Spinal cord (tissue), 9 donors: ENCODE measurements at regions not wholly inside any gene's neighbourhood (a gene's known extent, or its start where the extent isn't known, plus 50 kb on each side); places are given as distances from the start of the nearest gene placed in this dataset.
A peak's percentile ranks its signal among the peaks of the same experiment; 100 is the strongest.

Experiments
- DNase-seq, 6 donors: peaks; one replicate each; pipeline versions ENCODE4 v3.0.0 to v3.0.0-alpha.2; 2013 to 2015; ENCODE audit warnings: low spot score in 6 of 6, low read depth in 4 of 6
- H3K27ac ChIP-seq: one replicate; pipeline ENCODE4 v1.5.1; 2013; ENCODE audit warnings: low read depth, low read length, control low read depth
- H3K27me3 ChIP-seq: one replicate; pipeline ENCODE4 v1.6.1; 2013; ENCODE audit warnings: low read length; ENCODE audit not compliant: control insufficient read depth, insufficient read depth
- H3K36me3 ChIP-seq: one replicate; pipeline ENCODE4 v1.6.1; 2013; ENCODE audit warnings: low read length; ENCODE audit not compliant: control insufficient read depth, insufficient read depth
- H3K4me1 ChIP-seq: one replicate; pipeline ENCODE4 v1.6.1; 2013; ENCODE audit warnings: low read length; ENCODE audit not compliant: control insufficient read depth, insufficient read depth
- H3K4me3 ChIP-seq: one replicate; pipeline ENCODE4 v1.5.1; 2013; ENCODE audit warnings: low read depth, low read length, control low read depth
- H3K9me3 ChIP-seq: one replicate; pipeline ENCODE4 v1.6.1; 2013; ENCODE audit warnings: low read length; ENCODE audit not compliant: control insufficient read depth, insufficient read depth
- WGBS: methylation state at CpG from one replicate; pipeline ENCODE4 v1.1.5; 2013; ENCODE audit warnings: missing lambda C conversion rate; ENCODE audit not compliant: insufficient coverage; 5-methylcytosine and 5-hydroxymethylcytosine counted together
- donor health status: healthy.

- peaks cover 5% of the 10 kb centered on the region for H3K9me3 ChIP-seq
- no peak for DNase-seq
- H3K4me1 ChIP-seq: no peaks in the 10 kb centered on the region
- no peak overlapping the region for H3K27ac ChIP-seq
- no peaks in the 10 kb centered on the region for H3K27me3 ChIP-seq
- no peaks in the 10 kb centered on the region for H3K36me3 ChIP-seq
- no peak overlapping the region for H3K4me3 ChIP-seq
Observed at GRCh38 chr12:42976620-42977019, 387.1 kb upstream of the PRICKLE1 start.

- Histone ChIP-seq H3K4me3 (no peak overlapping the region), H3K27ac (no peak overlapping the region), H3K9me3 (peaks cover 5% of the 10 kb centered on the region), H3K27me3 (no peaks in the 10 kb centered on the region), H3K36me3 (no peaks in the 10 kb centered on the region), H3K4me1 (no peaks in the 10 kb centered on the region)
- no CpG with 5 or more reads among the region's 3 CpGs for WGBS
- no peak for DNase-seq
Observed at GRCh38 chr12:42976122-42976521, 386.6 kb upstream of the PRICKLE1 start.

GRCh38 chr12:42969355-42969754 is 379.8 kb upstream of the PRICKLE1 start:
- H3K4me3 ChIP-seq: no peak overlapping the region
- H3K4me1 ChIP-seq: no peaks in the 10 kb centered on the region
- DNase-seq: peak in 1 of 6 donors; percentile 33
- 92% methylated on average over 5 of the region's 5 CpGs for WGBS
- H3K27ac ChIP-seq: no peak overlapping the region
- no peaks in the 10 kb centered on the region for H3K36me3 ChIP-seq
- no peaks in the 10 kb centered on the region for H3K27me3 ChIP-seq
- H3K9me3 ChIP-seq: peaks cover 4% of the 10 kb centered on the region

DNA sequence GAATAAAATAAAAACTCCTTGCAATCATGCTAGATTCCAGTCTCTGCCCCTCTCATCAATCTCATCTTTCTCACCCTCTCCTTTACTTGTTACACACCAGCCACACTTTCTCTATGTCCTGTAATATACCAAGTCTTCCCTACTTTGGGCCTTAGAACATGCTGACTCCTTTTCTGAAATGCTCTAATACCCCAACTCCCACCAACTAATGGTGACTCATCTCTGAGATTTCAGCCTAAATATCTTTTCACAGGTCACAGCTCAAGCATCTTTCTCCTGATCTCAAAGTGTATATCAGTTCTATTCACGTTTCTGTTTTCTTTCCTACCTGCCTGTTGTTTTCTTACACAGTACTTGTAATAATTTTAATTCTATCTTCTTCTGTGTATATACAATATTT is 378.9 kb upstream of the PRICKLE1 start:
- H3K27me3 ChIP-seq: no peaks in the 10 kb centered on the region
- no peak for DNase-seq
- no peaks in the 10 kb centered on the region for H3K36me3 ChIP-seq
- no CpG with 5 or more reads among the region's 1 CpG for WGBS
- H3K4me3 ChIP-seq: no peak overlapping the region
- H3K9me3 ChIP-seq: peaks cover 4% of the 10 kb centered on the region
- H3K4me1 ChIP-seq: no peaks in the 10 kb centered on the region
- H3K27ac ChIP-seq: no peak overlapping the region

DNA sequence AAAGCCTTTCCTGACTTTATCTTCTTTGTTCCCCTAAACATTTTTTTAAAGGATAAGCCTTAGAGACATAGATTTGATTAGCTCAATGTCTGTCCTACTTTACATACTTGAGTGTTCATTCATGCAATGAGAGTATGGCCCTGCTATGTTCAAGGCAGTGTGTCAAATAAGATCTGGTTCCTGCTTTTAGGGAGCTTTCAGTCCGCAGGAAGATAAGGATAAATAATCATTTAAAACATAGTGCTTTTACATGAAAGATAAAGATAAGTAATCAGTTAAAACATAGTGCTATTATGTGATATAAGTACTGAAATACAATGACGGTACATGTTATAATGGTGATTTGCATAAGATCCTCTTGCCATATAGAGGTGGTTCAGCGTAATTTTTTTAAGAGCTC is 378.3 kb upstream of the PRICKLE1 start:
- no peak for DNase-seq
- Histone ChIP-seq H3K4me3 (no peak overlapping the region), H3K4me1 (no peaks in the 10 kb centered on the region), H3K36me3 (no peaks in the 10 kb centered on the region), H3K9me3 (peaks cover 4% of the 10 kb centered on the region), H3K27ac (no peak overlapping the region), H3K27me3 (no peaks in the 10 kb centered on the region)
- no CpG with 5 or more reads among the region's 3 CpGs for WGBS

DNA sequence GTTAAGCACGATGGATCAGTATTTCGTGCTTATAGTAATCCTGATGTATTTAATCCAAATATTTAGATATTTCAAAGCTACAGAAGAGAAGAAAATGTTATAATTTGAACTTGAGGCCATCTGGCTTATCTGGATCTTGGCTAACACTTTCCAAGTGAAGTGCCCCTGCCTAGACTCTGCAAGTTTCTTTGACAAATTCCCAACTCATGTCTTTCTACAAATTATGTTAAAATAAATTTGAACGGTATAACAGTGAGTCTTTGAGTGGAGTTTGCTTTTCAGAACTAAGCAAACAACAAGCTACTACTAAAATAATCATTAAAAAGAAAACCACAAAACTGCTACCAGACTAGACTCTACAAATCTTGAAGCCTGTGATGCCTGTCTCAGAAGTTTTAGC is 374.4 kb upstream of the PRICKLE1 start:
- no peaks in the 10 kb centered on the region for H3K9me3 ChIP-seq
- H3K4me1 ChIP-seq: no peaks in the 10 kb centered on the region
- H3K27me3 ChIP-seq: no peaks in the 10 kb centered on the region
- no CpG with 5 or more reads among the region's 3 CpGs for whole genome bisulfite sequencing
- no peak for DNase-seq
- no peak overlapping the region for H3K27ac ChIP-seq
- H3K36me3 ChIP-seq: no peaks in the 10 kb centered on the region
- no peak overlapping the region for H3K4me3 ChIP-seq

- no peaks in the 10 kb centered on the region for H3K4me1 ChIP-seq
- no peaks in the 10 kb centered on the region for H3K9me3 ChIP-seq
- WGBS: 90% methylated on average over 2 of the region's 2 CpGs
- H3K27me3 ChIP-seq: no peaks in the 10 kb centered on the region
- H3K27ac ChIP-seq: no peak overlapping the region
- DNase-seq: no peak
- H3K4me3 ChIP-seq: no peak overlapping the region
- no peaks in the 10 kb centered on the region for H3K36me3 ChIP-seq
Observed at GRCh38 chr12:42962384-42962783, 372.8 kb upstream of the PRICKLE1 start.

DNA sequence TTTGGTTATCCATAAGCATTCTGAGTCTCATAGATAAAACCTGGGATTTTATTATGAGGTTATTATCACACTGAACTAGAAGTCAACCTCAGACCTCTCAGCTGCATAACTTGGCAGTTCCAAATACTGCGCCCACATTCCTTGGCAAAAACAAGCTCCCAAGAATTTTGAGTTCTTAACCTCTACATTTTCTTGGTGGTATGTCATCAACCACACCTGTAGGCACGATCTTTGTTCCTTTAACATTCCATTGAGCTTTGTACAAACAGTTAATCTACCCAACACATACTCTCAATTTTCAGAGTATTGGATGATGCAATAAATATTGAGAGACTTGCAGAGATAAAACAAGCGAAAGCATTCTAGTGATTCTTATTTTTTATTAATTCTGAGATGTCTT is 371.8 kb upstream of the PRICKLE1 start:
- Histone ChIP-seq H3K9me3 (no peaks in the 10 kb centered on the region), H3K27ac (no peak overlapping the region), H3K4me1 (no peaks in the 10 kb centered on the region), H3K27me3 (no peaks in the 10 kb centered on the region), H3K4me3 (no peak overlapping the region), H3K36me3 (no peaks in the 10 kb centered on the region)
- WGBS: 100% methylated on average over 1 of the region's 3 CpGs
- no peak for DNase-seq

DNA sequence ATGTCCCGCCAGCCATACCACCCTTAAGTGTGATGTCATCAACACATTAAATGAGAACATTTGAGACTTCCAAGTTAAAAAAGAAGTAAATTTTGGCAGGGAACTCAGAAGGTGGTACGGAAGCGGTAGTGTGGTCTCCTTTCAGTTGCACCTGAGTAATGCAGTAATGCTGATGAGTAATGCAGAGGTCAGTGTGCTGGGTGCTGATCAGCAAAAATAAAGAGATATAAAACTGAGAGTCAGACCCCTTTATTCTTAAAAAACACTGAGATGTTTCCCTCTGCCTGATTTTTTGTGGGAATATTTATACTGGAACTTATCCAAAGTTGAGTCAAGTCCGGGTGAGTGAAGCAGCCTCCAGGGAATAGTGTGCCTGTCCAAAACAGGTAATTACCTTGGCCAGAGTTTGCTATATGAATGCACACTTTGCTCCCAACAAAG is 370.6 kb upstream of the PRICKLE1 start:
- no peaks in the 10 kb centered on the region for H3K27me3 ChIP-seq
- no peaks in the 10 kb centered on the region for H3K36me3 ChIP-seq
- no peak overlapping the region for H3K4me3 ChIP-seq
- no peak overlapping the region for H3K27ac ChIP-seq
- H3K4me1 ChIP-seq: no peaks in the 10 kb centered on the region
- WGBS: 80% methylated on average over 1 of the region's 4 CpGs
- H3K9me3 ChIP-seq: no peaks in the 10 kb centered on the region
- no peak for DNase-seq

GRCh38 chr12:42958291-42958674 is 368.7 kb upstream of the PRICKLE1 start:
- no peaks in the 10 kb centered on the region for H3K4me1 ChIP-seq
- no CpG with 5 or more reads among the region's 1 CpG for WGBS
- peak in 1 of 6 donors; percentile 59 for DNase-seq
- H3K4me3 ChIP-seq: no peak overlapping the region
- H3K27ac ChIP-seq: no peak overlapping the region
- H3K9me3 ChIP-seq: no peaks in the 10 kb centered on the region
- H3K27me3 ChIP-seq: no peaks in the 10 kb centered on the region
- H3K36me3 ChIP-seq: no peaks in the 10 kb centered on the region
